Activated CD8-positive, alpha-beta T cell treated with anti-CD3 and anti-CD28 coated beads for 36 hours (primary cell): ENCODE measurements at regions not wholly inside any gene's neighbourhood (a gene's known extent, or its start where the extent isn't known, plus 50 kb on each side); places are given as distances from the start of the nearest gene placed in this dataset.

Experiments
- ATAC-seq: fragments of 200-7000 bp; cut with Tn5 transposase; one replicate; pipeline ENCODE4 v1.10.0; 2021; ENCODE audit warnings: mild to moderate bottlenecking, moderate library complexity
- CTCF ChIA-PET: fragments of 350-600 bp; sonication (Branson Sonifier 250); formaldehyde crosslinking; loops from one replicate; lab custom pipeline; 2021; ENCODE audit warnings: antibody characterized with exemption; lab: Charles Lee
- POLR2A ChIA-PET: fragments of 350-600 bp; sonication (Branson Sonifier 250); formaldehyde crosslinking; loops from one replicate; lab custom pipeline; 2021; ENCODE audit warnings: antibody characterized with exemption; lab: Charles Lee
- DNase-seq: peaks from one replicate; pipeline ENCODE4 v3.0.0-alpha.2; 2020
- H3K27ac Mint-ChIP-seq: one replicate; pipeline ENCODE4 v1.8.0; 2021; ENCODE audit warnings: mild to moderate bottlenecking, mixed read lengths
- H3K27me3 Mint-ChIP-seq: one replicate; pipeline ENCODE4 v1.8.0; 2021; ENCODE audit warnings: mixed read lengths
- H3K36me3 Mint-ChIP-seq: one replicate; pipeline ENCODE4 v1.8.0; 2021; ENCODE audit warnings: low read depth, mixed read lengths
- H3K4me1 Mint-ChIP-seq: one replicate; pipeline ENCODE4 v1.8.0; 2021; ENCODE audit warnings: low read depth, mixed read lengths
- H3K4me3 Mint-ChIP-seq: one replicate; pipeline ENCODE4 v1.8.0; 2021; ENCODE audit warnings: mild to moderate bottlenecking, moderate library complexity, mixed read lengths
- H3K9me3 Mint-ChIP-seq: one replicate; pipeline ENCODE4 v1.8.0; 2021; ENCODE audit warnings: mixed read lengths
- CTCF ChIP-seq: fragments of 200-600 bp; IDR thresholded peaks from one replicate; pipeline ENCODE4 v1.8.0; 2022; ENCODE audit warnings: antibody characterized with exemption, mild to moderate bottlenecking
- intact Hi-C: fragments of 100-400 bp; cut with micrococcal nuclease; formaldehyde crosslinking; loops from one replicate; pipeline ENCODE4 v1.10.0; 2022

- H3K36me3 Mint-ChIP-seq = peaks cover 7% of the 10 kb centered on the region
- ATAC-seq = no peak
- H3K27ac Mint-ChIP-seq = no peak overlapping the region
- DNase-seq = no peak
- POLR2A ChIA-PET = no interaction called here
- H3K4me1 Mint-ChIP-seq = peaks cover 12% of the 10 kb centered on the region
- no peak overlapping the region for H3K4me3 Mint-ChIP-seq
- TF ChIP-seq CTCF = no peak
- no peaks in the 10 kb centered on the region for H3K27me3 Mint-ChIP-seq
- H3K9me3 Mint-ChIP-seq = peaks cover 6% of the 10 kb centered on the region
- CTCF ChIA-PET = interaction anchor here (3.0 kb wide), 1 partner anchor 319 kb away, joined by 10 read pairs; no protein-coding TSS in a partner anchor
- intact Hi-C loops = no loop called here
Observed at GRCh38 chr12:107450541-107450940, 235.1 kb upstream of the PWP1 start.

- Mint-ChIP-seq H3K4me3 (no peak overlapping the region), H3K9me3 (peaks cover 6% of the 10 kb centered on the region), H3K36me3 (peaks cover 7% of the 10 kb centered on the region), H3K27ac (no peak overlapping the region), H3K27me3 (no peaks in the 10 kb centered on the region), H3K4me1 (peaks cover 15% of the 10 kb centered on the region)
- TF ChIP-seq CTCF = no peak
- intact Hi-C loops = no loop called here
- ChIA-PET POLR2A (no interaction called here), CTCF (no interaction called here)
- DNase-seq (no peak), ATAC-seq (no peak)
Observed at GRCh38 chr12:107451246-107451645, 234.4 kb upstream of the PWP1 start.

GRCh38 chr12:107454109-107454830 is 231.3 kb upstream of the PWP1 start:
- POLR2A ChIA-PET = no interaction called here
- Mint-ChIP-seq H3K4me3 (no peak overlapping the region), H3K9me3 (peaks cover 6% of the 10 kb centered on the region), H3K36me3 (peaks cover 7% of the 10 kb centered on the region), H3K27me3 (no peaks in the 10 kb centered on the region), H3K4me1 (peaks cover 9% of the 10 kb centered on the region), H3K27ac (no peak overlapping the region)
- DNase-seq (no peak), ATAC-seq (no peak)
- CTCF ChIA-PET = interaction anchor here (0.6 kb wide), 1 partner anchor 14 kb away, joined by 3 read pairs; no protein-coding TSS in a partner anchor
- no peak for TF ChIP-seq CTCF
- intact Hi-C loops = no loop called here

DNA sequence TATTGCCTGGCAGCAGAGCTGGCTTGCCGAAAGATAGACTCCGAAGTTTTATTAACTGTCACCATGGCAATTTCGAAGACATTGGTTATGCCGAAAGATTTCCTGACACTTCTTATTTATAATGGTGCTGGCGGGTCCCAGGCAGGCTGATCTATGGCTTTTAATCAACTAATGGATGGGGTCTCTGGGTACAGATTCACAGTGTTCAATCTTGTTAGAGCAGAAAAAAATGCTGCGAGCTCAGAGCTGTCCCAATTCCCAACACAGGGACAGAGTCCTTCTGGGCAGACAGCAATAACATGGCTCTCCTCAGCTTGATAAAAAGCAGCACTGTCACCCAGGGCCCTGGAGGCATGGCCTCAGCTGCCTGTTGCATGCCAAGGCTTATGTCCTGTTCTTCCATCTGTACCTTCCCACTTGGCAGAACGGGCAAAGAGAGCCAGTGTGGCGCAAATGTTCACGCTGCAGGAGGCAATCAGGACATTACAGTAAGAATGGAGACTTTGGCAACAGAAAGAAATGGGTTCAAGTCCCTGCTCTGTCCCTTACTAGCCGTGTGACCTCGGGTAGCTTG is 228.2 kb upstream of the PWP1 start:
- intact Hi-C loops = no loop called here
- H3K27ac Mint-ChIP-seq = no peak overlapping the region
- H3K4me1 Mint-ChIP-seq = peaks cover 12% of the 10 kb centered on the region
- no peak overlapping the region for H3K4me3 Mint-ChIP-seq
- no peak for ATAC-seq
- no peak for TF ChIP-seq CTCF
- H3K27me3 Mint-ChIP-seq = no peaks in the 10 kb centered on the region
- peaks cover 3% of the 10 kb centered on the region for H3K9me3 Mint-ChIP-seq
- ChIA-PET POLR2A (no interaction called here), CTCF (interaction anchor here (1.1 to 1.6 kb wide), 2 partner anchors 9 to 10 kb away, joined by 3 to 4 read pairs; no protein-coding TSS in a partner anchor)
- peaks cover 3% of the 10 kb centered on the region for H3K36me3 Mint-ChIP-seq
- DNase-seq = no peak

DNA sequence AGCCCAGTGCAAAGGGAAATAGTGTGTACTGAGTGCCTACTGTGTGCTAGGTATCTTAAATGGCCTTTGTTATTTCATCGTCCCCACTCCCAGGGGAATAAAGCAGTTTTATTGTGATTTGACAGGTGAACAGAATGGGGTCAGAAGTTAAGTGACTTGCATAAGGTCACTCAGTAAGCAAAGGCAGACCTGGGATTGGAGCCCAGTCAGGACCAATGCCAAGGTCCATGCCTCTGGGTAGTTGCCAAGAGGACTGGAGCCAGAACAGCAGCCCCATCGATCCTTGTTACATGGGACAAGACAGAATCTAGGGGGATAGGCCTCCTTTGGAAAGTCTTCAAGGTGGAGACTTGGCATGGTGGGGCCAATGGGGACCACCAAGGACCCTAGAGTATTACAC is 227.4 kb upstream of the PWP1 start:
- Mint-ChIP-seq H3K27me3 (no peaks in the 10 kb centered on the region), H3K36me3 (no peaks in the 10 kb centered on the region), H3K27ac (no peak overlapping the region), H3K4me1 (peaks cover 12% of the 10 kb centered on the region), H3K4me3 (no peak overlapping the region), H3K9me3 (no peaks in the 10 kb centered on the region)
- intact Hi-C loops = no loop called here
- ATAC-seq = no peak
- POLR2A ChIA-PET = no interaction called here
- DNase-seq = no peak
- no peak for TF ChIP-seq CTCF
- CTCF ChIA-PET = no interaction called here
